NT2/D1 (cell line): ENCODE measurements at regions not wholly inside any gene's neighbourhood (a gene's known extent, or its start where the extent isn't known, plus 50 kb on each side); places are given as distances from the start of the nearest gene placed in this dataset.

Experiments used
- DNase-seq: peaks from one replicate; pipeline ENCODE4 v3.0.0-alpha.2; 2011; ENCODE audit warnings: low read depth, low spot score
- H3K27me3 ChIP-seq: 2 replicates; pipeline ENCODE4 v1.6.0; 2011; ENCODE audit warnings: mild to moderate bottlenecking; ENCODE audit not compliant: insufficient read length, insufficient read depth
- H3K36me3 ChIP-seq: 2 replicates; pipeline ENCODE4 v1.6.1; 2011; ENCODE audit warnings: mild to moderate bottlenecking, low read length, mixed read lengths; ENCODE audit not compliant: insufficient read depth, insufficient read length
- H3K4me1 ChIP-seq: 2 replicates; pipeline ENCODE4 v1.5.1; 2011; ENCODE audit not compliant: insufficient read depth, insufficient read length
- H3K4me3 ChIP-seq: 2 replicates; pipeline ENCODE4 v1.5.1; 2011; ENCODE audit warnings: low read depth; ENCODE audit not compliant: insufficient read length
- H3K9ac ChIP-seq: 2 replicates; pipeline ENCODE4 v1.6.0; 2011; ENCODE audit warnings: low read depth; ENCODE audit not compliant: insufficient read length
- H3K9me3 ChIP-seq: 2 replicates; pipeline ENCODE4 v1.5.1; 2011; ENCODE audit warnings: mild to moderate bottlenecking, low read length; ENCODE audit not compliant: insufficient read depth
- SUZ12 ChIP-seq: IDR thresholded peaks from 2 replicates; pipeline ENCODE4 v1.6.1; 2011; ENCODE audit not compliant: insufficient read length, insufficient read depth; ENCODE audit errors: extremely low read depth
- YY1 ChIP-seq: IDR thresholded peaks from 2 replicates; pipeline ENCODE4 v1.6.1; 2011; ENCODE audit not compliant: insufficient read length, insufficient read depth
- ZNF274 ChIP-seq: IDR thresholded peaks from 2 replicates; pipeline ENCODE4 v1.6.1; 2011; ENCODE audit warnings: mild to moderate bottlenecking, low read depth, low read length

DNA sequence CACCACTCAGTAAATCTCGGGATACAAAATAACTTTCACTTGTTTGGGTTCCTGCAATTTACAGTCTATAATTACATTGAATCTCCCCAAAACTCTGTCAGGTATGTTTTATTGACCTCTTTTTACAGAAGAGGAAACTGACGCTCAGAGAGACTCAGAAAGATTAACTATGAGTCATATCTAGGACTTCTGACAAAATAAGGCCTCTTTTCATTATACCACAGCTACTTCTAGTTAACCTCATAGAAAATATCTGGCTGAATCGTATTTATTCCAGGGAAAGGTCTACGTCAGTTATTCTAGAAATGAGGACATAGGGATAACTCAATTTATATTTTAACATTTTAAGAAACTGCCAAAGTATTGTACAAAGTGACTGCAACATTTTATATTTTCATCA lies 211.1 kb upstream of the FAM78B start:
- Histone ChIP-seq H3K9ac (no peak overlapping the region), H3K4me3 (no peak overlapping the region), H3K9me3 (no peaks in the 10 kb centered on the region), H3K27me3 (peaks cover 24% of the 10 kb centered on the region), H3K4me1 (no peaks in the 10 kb centered on the region), H3K36me3 (no peaks in the 10 kb centered on the region)
- TF ChIP-seq SUZ12, result no peak
- no peak for TF ChIP-seq ZNF274
- no peak for TF ChIP-seq YY1
- DNase-seq, result no peak

- Histone ChIP-seq H3K9ac (no peak overlapping the region), H3K4me3 (no peak overlapping the region), H3K9me3 (no peaks in the 10 kb centered on the region), H3K36me3 (no peaks in the 10 kb centered on the region), H3K4me1 (no peaks in the 10 kb centered on the region), H3K27me3 (peaks cover 27% of the 10 kb centered on the region)
- TF ChIP-seq ZNF274 (no peak), YY1 (no peak), SUZ12 (no peak)
- no peak for DNase-seq
Observed at GRCh38 chr1:166378805-166379204, 212.0 kb upstream of the FAM78B start.

DNA sequence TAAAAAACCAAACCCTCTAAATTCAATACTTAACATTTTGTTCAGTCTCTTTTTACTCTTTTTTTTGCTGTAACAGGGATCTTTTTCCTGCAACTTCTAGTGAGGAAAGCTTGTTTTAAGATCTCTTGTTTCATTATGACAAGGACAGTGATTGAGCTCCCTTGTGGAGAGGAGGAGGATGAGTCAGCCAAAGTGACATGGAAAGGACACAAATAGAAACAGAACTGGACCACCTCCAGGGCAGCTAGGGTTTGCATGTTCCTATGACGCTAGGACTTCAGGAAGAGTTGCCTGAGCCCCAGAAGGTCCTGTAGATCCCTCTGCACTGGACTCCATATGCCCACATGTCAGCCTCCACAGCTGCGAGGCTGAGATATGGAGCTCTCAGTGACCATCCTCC lies 212.6 kb upstream of the FAM78B start:
- TF ChIP-seq YY1 (no peak), SUZ12 (no peak), ZNF274 (no peak)
- Histone ChIP-seq H3K4me1 (peaks cover 3% of the 10 kb centered on the region), H3K36me3 (no peaks in the 10 kb centered on the region), H3K27me3 (peaks cover 33% of the 10 kb centered on the region), H3K4me3 (no peak overlapping the region), H3K9me3 (no peaks in the 10 kb centered on the region), H3K9ac (no peak overlapping the region)
- DNase-seq, result no peak

GRCh38 chr1:166383137-166383536 lies 216.3 kb upstream of the FAM78B start:
- Histone ChIP-seq H3K4me3 (no peak overlapping the region), H3K9me3 (no peaks in the 10 kb centered on the region)
- TF ChIP-seq YY1 (no peak), SUZ12 (no peak), ZNF274 (no peak)

DNA sequence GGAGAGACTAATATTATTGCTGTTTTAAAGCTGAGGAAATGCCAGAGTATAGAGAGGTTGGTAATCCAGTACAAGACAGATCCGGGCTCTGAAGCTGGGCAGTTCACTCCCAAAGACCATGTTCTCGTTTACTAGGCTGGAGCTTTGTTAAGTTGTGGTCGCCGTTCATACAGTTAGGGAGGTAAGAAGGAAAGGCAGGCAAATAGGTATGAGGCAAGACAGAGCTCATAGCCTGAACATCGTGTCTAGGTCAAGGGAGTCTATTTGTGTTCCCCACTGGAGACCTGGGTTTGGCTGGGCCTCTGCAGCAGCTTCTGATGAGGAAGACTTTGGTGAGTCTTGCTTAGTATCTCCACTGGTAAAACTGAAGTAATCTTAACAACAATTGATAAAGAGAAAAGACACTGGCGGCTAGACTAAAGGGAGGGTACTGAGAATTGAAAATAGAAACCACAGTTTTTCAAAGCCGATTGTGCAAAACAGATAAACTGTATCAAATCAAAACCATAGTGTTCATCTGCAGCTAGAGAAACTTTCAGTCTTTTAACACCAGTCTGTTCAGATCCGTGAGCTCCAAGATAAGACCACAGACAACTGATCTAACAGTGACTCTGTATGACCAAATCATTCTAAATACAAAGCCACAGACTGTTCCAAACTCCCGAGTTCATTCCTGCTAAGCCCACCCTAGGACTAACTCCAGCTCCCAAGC lies 217.0 kb upstream of the FAM78B start:
- H3K36me3 ChIP-seq, result no peaks in the 10 kb centered on the region
- no peak for DNase-seq
- peaks cover 59% of the 10 kb centered on the region for H3K27me3 ChIP-seq
- no peak overlapping the region for H3K4me3 ChIP-seq
- peaks cover 3% of the 10 kb centered on the region for H3K4me1 ChIP-seq
- TF ChIP-seq YY1 (no peak), ZNF274 (no peak), SUZ12 (no peak)
- no peak overlapping the region for H3K9ac ChIP-seq
- no peaks in the 10 kb centered on the region for H3K9me3 ChIP-seq

More at GRCh38 chr1:166383137-166383536, 216.3 kb upstream of the FAM78B start:
- H3K4me1 ChIP-seq, result peaks cover 3% of the 10 kb centered on the region
- peaks cover 59% of the 10 kb centered on the region for H3K27me3 ChIP-seq
- DNase-seq, result peak; percentile 54
- no peaks in the 10 kb centered on the region for H3K36me3 ChIP-seq
- no peak overlapping the region for H3K9ac ChIP-seq

DNA sequence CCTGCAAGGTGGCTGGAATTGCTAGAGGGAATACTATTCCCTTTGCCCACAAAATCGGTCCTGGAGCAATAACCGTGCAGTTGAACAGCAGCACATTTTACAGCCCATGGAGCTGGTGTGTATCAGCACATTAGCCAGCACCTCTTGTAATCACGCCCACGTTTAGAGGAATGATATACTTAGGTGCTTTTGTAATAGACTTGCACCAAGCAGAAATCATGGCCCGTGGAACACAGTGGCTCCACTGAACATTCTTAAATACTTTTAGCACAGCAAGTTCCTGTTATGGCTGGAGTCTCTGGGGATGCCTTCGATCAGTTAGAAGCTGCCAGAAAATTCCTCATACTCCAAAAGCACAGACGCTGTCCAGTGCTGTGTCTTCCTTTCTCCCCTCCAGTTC lies 218.1 kb upstream of the FAM78B start:
- Histone ChIP-seq H3K36me3 (no peaks in the 10 kb centered on the region), H3K4me1 (peaks cover 3% of the 10 kb centered on the region), H3K27me3 (peaks cover 59% of the 10 kb centered on the region), H3K9ac (no peak overlapping the region), H3K4me3 (no peak overlapping the region), H3K9me3 (no peaks in the 10 kb centered on the region)
- no peak for DNase-seq
- TF ChIP-seq YY1 (no peak), ZNF274 (no peak), SUZ12 (no peak)

- no peak for DNase-seq
- Histone ChIP-seq H3K9ac (no peak overlapping the region), H3K4me3 (no peak overlapping the region), H3K4me1 (no peaks in the 10 kb centered on the region), H3K36me3 (no peaks in the 10 kb centered on the region), H3K27me3 (peaks cover 17% of the 10 kb centered on the region), H3K9me3 (no peaks in the 10 kb centered on the region)
- no peak for TF ChIP-seq YY1
- no peak for TF ChIP-seq SUZ12
- no peak for TF ChIP-seq ZNF274
Observed at GRCh38 chr1:166390366-166391033, 223.7 kb upstream of the FAM78B start.
